K562 (cell line): ENCODE measurements at regions not wholly inside any gene's neighbourhood (a gene's known extent, or its start where the extent isn't known, plus 50 kb on each side); places are given as distances from the start of the nearest gene placed in this dataset.

ENCODE experiments used
- ATAC-seq: fragments of 200-7000 bp; cut with Tn5 transposase; 3 replicates; pipeline ENCODE4 v1.9.1; 2020; ENCODE audit warnings: moderate library complexity
- BruUV-seq: library from RNA; stranded (reverse); fragments of 400-500 nt; replicated peaks from 2 replicates; lab custom pipeline; 2021; lab: Mats Ljungman, UMichigan
- CTCF ChIA-PET: fragments of 300-600 bp; formaldehyde crosslinking; extraction: SDS; loops from one replicate; lab custom pipeline; 2021; ENCODE audit warnings: low intra/inter-chr PET ratio; lab: Yijun Ruan, JAX
- POLR2A ChIA-PET: fragments of 300-600, 350-650 bp; sonication (Branson Sonifier 250); formaldehyde crosslinking; extraction: SDS; loops from one replicate; lab custom pipeline; 2021; ENCODE audit warnings: antibody characterized with exemption, inconsistent platforms; lab: Yijun Ruan, JAX
- DNase-seq, 4 experiments: peaks; one replicate each; pipeline versions ENCODE4 v3.0.0 to v3.0.0-alpha.2; 2011 to 2018; ENCODE audit warnings: low spot score in 3 of 4, mixed read lengths in 3 of 4; ENCODE audit errors: extremely low read depth in 1 of 4
- FAIRE-seq: peaks from 2 replicates; lab custom pipeline; 2011; peaks lifted over from hg19 to GRCh38; lab: Jason Lieb, UNC
- H2AFZ ChIP-seq: 2 replicates; pipeline ENCODE4 v1.6.0; 2011; ENCODE audit warnings: low read depth, low read length, control low read depth, inconsistent platforms
- H3K27ac ChIP-seq: fragments of 200-600 bp; 3 replicates; pipeline ENCODE4 v1.8.0; 2011; ENCODE audit warnings: low read depth, mild to moderate bottlenecking, control low read depth, inconsistent platforms, low read length, moderate library complexity, mixed read lengths; ENCODE audit errors: extremely low read depth
- H3K27me3 ChIP-seq, 2 experiments: fragments of 300-600 bp in 1 of 2; 2 replicates in 1 of 2; 3 replicates in 1 of 2; pipeline versions ENCODE4 v1.6.0 to v1.8.0; 2011; ENCODE audit warnings: inconsistent platforms in 2 of 2, low read length in 2 of 2, mild to moderate bottlenecking in 1 of 2, mixed read lengths in 1 of 2, moderate library complexity in 1 of 2; ENCODE audit not compliant: control insufficient read depth in 2 of 2, insufficient read depth in 2 of 2
- H3K36me3 ChIP-seq: fragments of 300-600 bp; 3 replicates; pipeline ENCODE4 v1.8.0; 2011; ENCODE audit warnings: mild to moderate bottlenecking, low read length, inconsistent platforms; ENCODE audit not compliant: control insufficient read depth, insufficient read depth
- H3K4me1 ChIP-seq, 2 experiments: fragments of 200-600 bp in 1 of 2; replicated peaks in 1 of 2; 2 replicates in 1 of 2; 3 replicates in 1 of 2; pipeline versions ENCODE4 v1.5.1 to v1.8.0; 2011; ENCODE audit warnings: inconsistent platforms in 2 of 2, low read length in 2 of 2, mild to moderate bottlenecking in 1 of 2, mixed read lengths in 1 of 2, moderate library complexity in 1 of 2; ENCODE audit not compliant: control insufficient read depth in 2 of 2, insufficient read depth in 2 of 2
- H3K4me2 ChIP-seq: 2 replicates; pipeline ENCODE4 v1.6.1; 2011; ENCODE audit warnings: low read length, control low read depth, inconsistent platforms, mixed read lengths; ENCODE audit not compliant: insufficient read depth
- H3K4me3 ChIP-seq: fragments of 200-600 bp; sonication (generic), shearing (Covaris generic); 2 replicates; pipeline ENCODE4 v1.5.1; 2016; ENCODE audit warnings: control low read depth, inconsistent platforms
- H3K79me2 ChIP-seq: fragments of 200-600 bp; 3 replicates; pipeline ENCODE4 v1.8.0; 2011; ENCODE audit warnings: low read length, inconsistent platforms; ENCODE audit not compliant: control insufficient read depth, insufficient read depth
- H3K9ac ChIP-seq, 2 experiments: 2 replicates each; pipeline versions ENCODE4 v1.6.0 to v1.6.1; 2011; ENCODE audit warnings: low read depth in 2 of 2, low read length in 2 of 2, control low read depth in 1 of 2, inconsistent platforms in 1 of 2, mild to moderate bottlenecking in 1 of 2, mixed read lengths in 1 of 2; ENCODE audit not compliant: insufficient read depth in 1 of 2
- H3K9me1 ChIP-seq: one replicate; pipeline ENCODE4 v1.6.0; 2011; ENCODE audit warnings: inconsistent platforms, mild to moderate bottlenecking, low read length, moderate library complexity; ENCODE audit not compliant: control insufficient read depth, insufficient read depth
- H3K9me3 ChIP-seq: replicated peaks from 2 replicates; pipeline ENCODE4 v1.5.1; 2011; ENCODE audit warnings: low read depth, low read length, inconsistent platforms; ENCODE audit not compliant: control insufficient read depth, insufficient read depth
- H4K20me1 ChIP-seq: replicated peaks from 2 replicates; pipeline ENCODE4 v1.6.1; 2011; ENCODE audit warnings: low read length, inconsistent platforms, mixed read lengths; ENCODE audit not compliant: control insufficient read depth, insufficient read depth
- HDAC6 ChIP-seq: IDR thresholded peaks from 2 replicates; pipeline ENCODE4 v1.6.1; 2012; ENCODE audit warnings: low read depth, mild to moderate bottlenecking, control low read depth, inconsistent platforms, low read length, moderate library complexity
- HNRNPK ChIP-seq: fragments of 200-400 bp; formaldehyde crosslinking; IDR thresholded peaks from one replicate; pipeline ENCODE4 v1.6.1; 2018; ENCODE audit warnings: mild to moderate bottlenecking, low read depth, low read length; ENCODE audit not compliant: poor library complexity, severe bottlenecking
- MITF ChIP-seq: IDR thresholded peaks from 2 replicates; pipeline ENCODE4 v1.6.1; 2014; ENCODE audit warnings: antibody characterized with exemption
- NCOR1 ChIP-seq: fragments of 450-650 bp; IDR thresholded peaks from 2 replicates; pipeline ENCODE4 v1.6.1; 2016; ENCODE audit warnings: mild to moderate bottlenecking, moderate library complexity
- NFIC ChIP-seq: fragments of 450-650 bp; IDR thresholded peaks from 2 replicates; pipeline ENCODE4 v1.6.1; 2017; ENCODE audit warnings: mild to moderate bottlenecking, inconsistent platforms
- STAT5A ChIP-seq: IDR thresholded peaks from 2 replicates; pipeline ENCODE4 v1.6.1; 2012; ENCODE audit warnings: low read length, inconsistent platforms, borderline replicate concordance
- USF1 ChIP-seq: sonication (generic); formaldehyde crosslinking; IDR thresholded peaks from 2 replicates; pipeline ENCODE4 v1.9.0; 2022; ENCODE audit warnings: mild to moderate bottlenecking, missing genetic modification reagents
- ZBTB49 ChIP-seq: sonication (generic); formaldehyde crosslinking; IDR thresholded peaks from 2 replicates; pipeline ENCODE4 v1.8.0; 2022; ENCODE audit warnings: missing genetic modification reagents, mild to moderate bottlenecking, borderline replicate concordance
- ZC3H8 ChIP-seq: fragments of 450-650 bp; IDR thresholded peaks from 2 replicates; pipeline ENCODE4 v1.6.1; 2017
- ZFP91 ChIP-seq: sonication (generic); formaldehyde crosslinking; IDR thresholded peaks from 2 replicates; pipeline ENCODE4 v1.8.0; 2022; ENCODE audit warnings: mild to moderate bottlenecking, missing genetic modification reagents
- ZKSCAN1 ChIP-seq: fragments of 150-350 bp; IDR thresholded peaks from 2 replicates; pipeline ENCODE4 v1.6.1; 2016; ENCODE audit warnings: low read depth, low read length
- ZKSCAN3 ChIP-seq: fragments of 250-450 bp; sonication (Bioruptor Pico); IDR thresholded peaks from 2 replicates; pipeline ENCODE4 v1.4.0; 2020
- WGBS: fragments of 100-300 bp; shearing (Covaris generic); methylation state at CpG from one replicate; pipeline ENCODE4 v1.1.6; 2016; ENCODE audit warnings: low coverage, mixed read lengths; ENCODE audit not compliant: insufficient coverage; ENCODE audit errors: missing lambda C conversion rate; 5-methylcytosine and 5-hydroxymethylcytosine counted together
- in situ Hi-C: fragments of 300-500 bp; cut with MboI; formaldehyde crosslinking; loops from 4 replicates; pipeline ENCODE4 v1.15.0; 2018; ENCODE audit warnings: inconsistent platforms, mixed read lengths
- intact Hi-C: fragments of 100-400 bp; cut with micrococcal nuclease; formaldehyde crosslinking; loops from 2 replicates; pipeline ENCODE4 v1.14.2; 2022

DNA sequence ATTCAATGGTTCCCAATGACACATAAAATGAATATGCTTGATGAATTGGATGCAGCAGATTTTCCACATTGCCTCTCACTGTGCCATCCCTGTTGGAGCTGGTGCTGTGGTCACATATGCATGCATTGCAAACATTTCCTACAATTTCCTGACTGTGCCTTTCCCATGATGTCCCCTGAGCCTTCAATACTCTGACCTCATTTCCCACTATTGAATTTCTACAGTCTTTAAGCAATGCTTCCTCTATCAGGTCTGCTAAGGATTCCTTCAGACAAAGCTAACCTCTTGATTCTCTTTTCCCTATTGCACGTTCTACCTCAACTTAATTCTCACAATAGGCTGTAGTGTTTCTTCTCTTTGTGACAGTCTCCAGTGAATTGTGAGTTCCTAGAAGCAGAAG lies 342.5 kb upstream of the CRIM1 start:
- BruUV-seq: no TSS peak
- Histone ChIP-seq H4K20me1 (no peaks in the 10 kb centered on the region), H2AFZ (no peak overlapping the region), H3K79me2 (no peaks in the 10 kb centered on the region), H3K4me3 (no peak overlapping the region), H3K4me2 (no peak overlapping the region), H3K4me1 (no peaks in the 10 kb centered on the region), H3K9ac (no peak overlapping the region), H3K9me1 (no peaks in the 10 kb centered on the region), H3K27ac (no peak overlapping the region), H3K36me3 (no peaks in the 10 kb centered on the region), H3K27me3 (no peaks in the 10 kb centered on the region), H3K9me3 (no peaks in the 10 kb centered on the region; the same call in 1 of the 2 replicates)
- intact Hi-C loops: no loop called here
- FAIRE-seq (no peak), ATAC-seq (no peak), DNase-seq (no peak)
- in situ Hi-C loops: no loop called here
- WGBS: 0% methylated on average over 1 of the region's 1 CpG
- no peak for TF ChIP-seq HNRNPK
- no peak for TF ChIP-seq MITF
- no peak for TF ChIP-seq USF1
- POLR2A ChIA-PET: no interaction called here
- CTCF ChIA-PET: no interaction called here

DNA sequence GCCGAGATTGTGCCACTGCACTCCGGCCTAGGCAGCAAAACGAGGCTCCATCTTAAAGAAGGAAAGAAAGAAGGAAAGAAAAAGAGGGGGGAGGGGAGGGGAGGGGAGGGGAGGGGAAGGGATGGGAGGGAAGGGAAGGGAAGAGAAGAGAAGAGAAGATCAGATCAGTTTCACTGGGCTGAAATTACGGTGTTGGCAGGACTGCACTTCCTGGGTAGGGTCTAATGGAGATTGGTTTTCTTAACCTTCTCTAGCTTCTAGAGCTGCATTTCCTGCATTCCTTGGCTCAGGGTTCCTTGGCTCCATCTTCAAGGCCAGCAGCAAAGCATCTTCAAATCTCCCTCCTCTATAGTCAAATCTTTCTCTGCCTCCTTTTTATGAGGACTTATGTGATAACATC lies 349.1 kb upstream of the CRIM1 start:
- Histone ChIP-seq H3K27ac (no peak overlapping the region), H3K9me1 (no peaks in the 10 kb centered on the region), H4K20me1 (no peaks in the 10 kb centered on the region), H3K36me3 (no peaks in the 10 kb centered on the region), H2AFZ (no peak overlapping the region), H3K4me3 (no peak overlapping the region), H3K9me3 (no peaks in the 10 kb centered on the region; the same call in 1 of the 2 replicates), H3K4me1 (no peaks in the 10 kb centered on the region), H3K4me2 (no peak overlapping the region), H3K9ac (no peak overlapping the region), H3K27me3 (no peaks in the 10 kb centered on the region), H3K79me2 (no peaks in the 10 kb centered on the region)
- POLR2A ChIA-PET: no interaction called here
- no TSS peak for BruUV-seq
- ATAC-seq: no peak
- no peak for FAIRE-seq
- intact Hi-C loops (no loop called here), in situ Hi-C loops (no loop called here)
- CTCF ChIA-PET: no interaction called here
- 0% methylated on average over 2 of the region's 4 CpGs for WGBS
- no peak for DNase-seq
- TF ChIP-seq HDAC6 (no peak), ZC3H8 (no peak), ZFP91 (no peak), ZBTB49 (CRISPR knock-in tag) (no peak), ZKSCAN3 (CRISPR knock-in tag) (no peak), STAT5A (no peak), NFIC (no peak), ZKSCAN1 (no peak), NCOR1 (no peak)
